ENCODE measurements at regions not wholly inside any gene's neighbourhood (a gene's known extent, or its start where the extent isn't known, plus 50 kb on each side); places are given as distances from the start of the nearest gene placed in this dataset.

DNA sequence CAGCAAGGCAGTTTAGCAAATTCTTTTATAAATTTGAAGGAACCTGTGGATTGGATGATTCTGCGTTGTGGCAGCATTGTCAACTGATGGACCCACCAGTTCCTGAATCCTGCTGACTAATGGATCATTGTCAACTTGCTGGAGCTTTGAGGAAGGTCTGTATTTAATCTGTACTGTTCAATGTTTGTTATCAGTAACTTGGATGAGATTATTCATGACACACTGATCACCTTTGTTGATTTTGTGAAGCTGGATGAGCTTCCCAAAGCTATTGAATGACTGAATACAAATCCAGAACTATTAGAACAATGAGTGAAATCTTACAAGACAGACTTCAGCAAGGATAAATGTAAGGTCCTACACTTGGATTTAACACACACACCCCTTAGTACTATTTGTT is 101.3 kb downstream of the AQP4 start:
- TF ChIP-seq POLR2AphosphoS5 (IDR thresholded peaks at IDR 0.05), result peak; percentile 8
- no peak for TF ChIP-seq CTCF (IDR thresholded peaks at IDR 0.05)

Measured in prostate gland (tissue), 2 donors.